IPS DF 4.7 (cell line): ENCODE measurements at regions not wholly inside any gene's neighbourhood (a gene's known extent, or its start where the extent isn't known, plus 50 kb on each side); places are given as distances from the start of the nearest gene placed in this dataset.

Source experiments
- DNase-seq: peaks from one replicate; pipeline ENCODE4 v3.0.0-alpha.2; 2013; ENCODE audit warnings: low spot score; ENCODE audit errors: extremely low read depth

DNA sequence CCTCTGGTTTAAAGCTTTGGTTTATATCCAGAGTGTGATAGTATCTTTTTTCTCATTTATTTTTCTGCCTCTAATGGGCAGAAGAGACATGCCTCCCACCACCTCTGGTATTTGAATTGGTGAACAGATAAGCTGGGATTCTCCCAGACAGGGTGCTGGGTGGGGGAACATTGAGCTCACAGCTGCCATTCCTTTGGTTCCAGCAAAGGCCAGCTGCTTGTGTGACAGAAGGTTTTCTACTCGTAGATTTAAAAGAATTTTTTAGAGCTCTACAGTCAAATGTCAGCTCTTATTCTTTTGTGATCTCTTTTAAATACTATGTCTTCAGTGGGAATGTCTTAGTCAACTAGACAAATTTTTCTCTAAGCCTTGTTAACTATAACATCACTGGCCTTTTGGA is 54.7 kb upstream of the ADAMTS16 start:
- DNase-seq = no peak

DNA sequence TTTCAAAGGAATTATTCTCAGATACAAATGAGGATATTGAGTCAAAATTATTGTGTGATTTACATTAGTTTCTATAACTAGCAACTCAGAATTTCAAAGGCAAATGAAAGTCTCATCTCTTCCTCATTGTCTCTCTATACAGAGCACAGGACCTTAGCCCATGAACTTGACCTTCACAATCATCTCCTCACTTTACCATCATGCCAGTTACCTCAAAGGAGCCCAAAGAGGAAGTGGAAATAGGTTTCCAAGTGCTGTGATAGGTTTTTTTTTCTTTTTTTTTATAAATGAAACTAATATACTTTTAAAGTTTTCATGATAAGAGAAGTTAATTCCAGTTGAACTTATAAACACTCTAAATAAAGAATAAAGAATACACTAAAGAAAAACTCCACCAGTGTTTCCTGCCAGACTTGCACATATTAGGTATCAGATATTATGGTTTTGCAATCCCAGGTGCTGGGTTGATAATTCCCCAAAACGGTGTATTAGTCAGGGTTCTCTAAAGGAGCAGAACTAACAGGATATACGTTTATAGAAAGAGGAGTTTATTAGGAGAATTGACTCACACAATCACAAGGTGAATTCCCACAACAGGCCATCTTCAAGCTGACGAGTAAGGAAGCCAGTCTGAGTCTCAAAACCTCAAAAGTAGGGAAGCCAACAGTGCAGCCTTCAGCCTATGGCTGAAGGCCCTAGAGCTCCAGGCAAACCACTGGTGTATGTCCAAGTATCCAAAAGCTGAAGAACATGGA is 50.1 kb upstream of the ADAMTS16 start:
- no peak for DNase-seq
